ENCODE measurements at regions not wholly inside any gene's neighbourhood (a gene's known extent, or its start where the extent isn't known, plus 50 kb on each side); places are given as distances from the start of the nearest gene placed in this dataset.

- TF ChIP-seq, protein P1, sequence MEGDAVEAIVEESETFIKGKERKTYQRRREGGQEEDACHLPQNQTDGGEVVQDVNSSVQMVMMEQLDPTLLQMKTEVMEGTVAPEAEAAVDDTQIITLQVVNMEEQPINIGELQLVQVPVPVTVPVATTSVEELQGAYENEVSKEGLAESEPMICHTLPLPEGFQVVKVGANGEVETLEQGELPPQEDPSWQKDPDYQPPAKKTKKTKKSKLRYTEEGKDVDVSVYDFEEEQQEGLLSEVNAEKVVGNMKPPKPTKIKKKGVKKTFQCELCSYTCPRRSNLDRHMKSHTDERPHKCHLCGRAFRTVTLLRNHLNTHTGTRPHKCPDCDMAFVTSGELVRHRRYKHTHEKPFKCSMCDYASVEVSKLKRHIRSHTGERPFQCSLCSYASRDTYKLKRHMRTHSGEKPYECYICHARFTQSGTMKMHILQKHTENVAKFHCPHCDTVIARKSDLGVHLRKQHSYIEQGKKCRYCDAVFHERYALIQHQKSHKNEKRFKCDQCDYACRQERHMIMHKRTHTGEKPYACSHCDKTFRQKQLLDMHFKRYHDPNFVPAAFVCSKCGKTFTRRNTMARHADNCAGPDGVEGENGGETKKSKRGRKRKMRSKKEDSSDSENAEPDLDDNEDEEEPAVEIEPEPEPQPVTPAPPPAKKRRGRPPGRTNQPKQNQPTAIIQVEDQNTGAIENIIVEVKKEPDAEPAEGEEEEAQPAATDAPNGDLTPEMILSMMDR (IDR thresholded peaks at IDR 0.05; ENCODE audit: insufficient read depth, low read depth, low read length) = no peak
- no peak for TF ChIP-seq EZH2 (IDR thresholded peaks at IDR 0.05; ENCODE audit: insufficient read depth, low read length)
These were observed 250.3 kb upstream of the OBI1 start for GRCh38 chr13:78909276-78909675.

Measured in astrocyte (in vitro differentiated cells and primary cell).